HG03575 (cell line): ENCODE measurements at regions not wholly inside any gene's neighbourhood (a gene's known extent, or its start where the extent isn't known, plus 50 kb on each side); places are given as distances from the start of the nearest gene placed in this dataset.

Experiments used
- ATAC-seq: cut with Tn5 transposase; IDR thresholded peaks from one replicate; pipeline ENCODE4 v1.9.1; 2021; ENCODE audit not compliant: unreplicated experiment, insufficient number of reproducible peaks, low FRiP score; ENCODE audit errors: extremely low read depth

DNA sequence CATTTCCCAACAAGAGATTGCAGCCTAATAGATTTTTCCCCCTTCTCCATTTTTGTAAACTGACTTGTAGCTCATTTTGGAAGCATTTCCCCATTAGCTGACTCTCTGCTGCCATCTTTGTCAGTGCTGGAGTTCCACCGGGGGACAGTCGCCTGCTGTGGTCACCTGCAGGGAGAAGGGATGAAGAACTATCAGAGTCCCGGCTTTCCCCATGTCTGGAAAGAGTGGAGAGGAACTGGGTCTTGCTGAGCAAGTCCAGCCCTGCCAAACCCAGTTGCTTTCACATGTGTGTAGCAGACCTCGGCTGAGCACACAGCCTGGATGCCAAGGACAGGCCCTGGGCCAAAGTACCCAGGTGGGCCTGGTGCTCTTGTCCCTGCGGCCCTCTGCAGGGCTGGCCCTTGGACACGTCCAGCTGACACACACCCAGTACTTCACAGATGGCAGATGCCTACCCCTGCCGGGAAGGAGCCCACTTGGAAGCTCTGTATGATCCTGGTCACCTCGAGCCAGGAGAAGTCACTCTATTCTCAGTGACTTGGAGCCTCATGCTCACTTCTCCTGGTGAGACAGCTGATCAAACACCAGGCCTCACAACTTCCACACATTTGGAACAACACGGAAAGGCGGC, 157.3 kb upstream of the NPVF start:
- no peak for ATAC-seq

DNA sequence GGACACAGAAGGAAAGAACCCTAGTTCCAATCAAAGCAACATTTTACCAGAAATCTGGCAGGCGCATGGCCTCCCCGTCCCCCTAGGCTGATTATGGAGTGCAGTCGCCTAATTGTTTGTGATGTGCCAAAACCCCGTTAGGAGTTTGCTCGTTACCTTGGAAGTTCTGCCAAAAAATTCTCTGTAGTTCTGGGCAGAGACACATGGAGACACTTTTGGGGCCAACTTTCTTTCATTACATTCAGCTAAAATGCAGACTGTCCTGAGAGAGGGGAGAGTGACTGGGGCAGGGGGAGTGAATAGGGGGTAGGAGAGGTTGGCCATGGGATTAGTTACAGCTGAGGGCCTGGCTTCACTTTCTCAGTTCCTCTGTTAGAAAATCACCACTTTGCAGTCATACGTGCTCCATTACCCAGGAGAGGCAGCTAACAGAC, 158.0 kb upstream of the NPVF start:
- ATAC-seq: no peak

GRCh38 chr7:25388681-25389080, 160.4 kb upstream of the NPVF start:
- ATAC-seq: no peak

GRCh38 chr7:25389489-25390106, 161.3 kb upstream of the NPVF start:
- ATAC-seq: no peak

- ATAC-seq: no peak
Observed at GRCh38 chr7:25391295-25391861, 163.1 kb upstream of the NPVF start.

GRCh38 chr7:25391961-25392587, 163.8 kb upstream of the NPVF start:
- ATAC-seq: no peak

GRCh38 chr7:25392588-25393338, 164.5 kb upstream of the NPVF start:
- no peak for ATAC-seq

DNA sequence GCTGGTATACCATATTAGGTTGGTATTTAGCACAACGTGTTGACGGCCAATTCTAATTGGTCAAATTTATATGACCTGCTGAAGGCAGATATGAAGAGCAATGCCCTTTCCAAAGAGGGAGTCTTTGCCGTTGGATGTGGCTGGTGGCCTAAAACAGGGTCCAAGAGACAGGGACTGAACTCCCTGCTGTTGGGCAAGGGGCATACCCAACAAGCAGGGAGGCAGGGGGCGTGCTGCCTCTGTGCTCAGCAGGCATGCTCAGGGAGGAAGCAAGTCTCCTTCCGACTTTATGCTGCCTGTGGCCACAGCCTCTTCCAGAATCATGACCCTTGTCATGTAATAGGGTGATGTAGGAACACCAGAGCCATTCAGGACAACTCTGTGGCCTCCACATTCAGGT, 167.7 kb upstream of the NPVF start:
- ATAC-seq: no peak

DNA sequence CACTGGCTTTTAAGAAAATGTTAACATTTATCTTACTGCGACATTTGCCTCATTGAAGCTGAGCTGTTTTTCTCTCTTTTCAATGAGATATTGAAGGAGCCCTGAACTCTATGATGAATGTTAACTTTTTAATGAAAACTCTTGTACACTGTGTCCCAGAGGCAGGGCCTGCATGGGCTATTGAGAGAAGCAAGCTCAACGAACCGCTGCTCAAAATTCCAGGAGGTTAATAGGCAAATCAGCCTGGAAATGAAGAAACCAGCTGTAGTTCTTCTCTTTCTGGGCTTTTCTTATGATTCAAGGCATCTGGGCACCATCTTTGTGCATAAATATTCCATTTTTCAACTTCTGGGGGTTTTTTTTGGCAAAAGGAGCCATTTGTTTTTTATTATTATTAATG, 168.4 kb upstream of the NPVF start:
- no peak for ATAC-seq

GRCh38 chr7:25398418-25398817, 170.1 kb upstream of the NPVF start:
- no peak for ATAC-seq

GRCh38 chr7:25399000-25399750, 170.9 kb upstream of the NPVF start:
- ATAC-seq: no peak

DNA sequence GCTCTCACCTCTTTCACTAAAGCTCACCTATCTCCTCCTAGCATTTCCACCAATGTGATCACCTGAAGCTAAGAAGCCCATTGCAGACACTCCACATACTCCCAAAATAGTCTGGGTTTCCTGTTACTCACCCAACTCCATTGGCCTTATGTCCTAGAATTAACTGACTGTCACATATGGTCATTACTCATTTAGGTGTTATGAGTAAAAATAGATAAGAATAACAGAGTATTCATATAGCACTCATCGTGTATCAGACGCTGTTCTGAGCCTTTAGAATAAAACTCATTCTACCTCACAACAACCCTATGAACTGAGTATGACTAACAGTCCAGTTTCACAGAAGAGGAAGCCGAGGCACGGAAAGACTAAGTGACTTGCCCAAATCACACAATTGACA, 174.2 kb upstream of the NPVF start:
- ATAC-seq: no peak

GRCh38 chr7:25405736-25406135, 177.4 kb upstream of the NPVF start:
- ATAC-seq: no peak

DNA sequence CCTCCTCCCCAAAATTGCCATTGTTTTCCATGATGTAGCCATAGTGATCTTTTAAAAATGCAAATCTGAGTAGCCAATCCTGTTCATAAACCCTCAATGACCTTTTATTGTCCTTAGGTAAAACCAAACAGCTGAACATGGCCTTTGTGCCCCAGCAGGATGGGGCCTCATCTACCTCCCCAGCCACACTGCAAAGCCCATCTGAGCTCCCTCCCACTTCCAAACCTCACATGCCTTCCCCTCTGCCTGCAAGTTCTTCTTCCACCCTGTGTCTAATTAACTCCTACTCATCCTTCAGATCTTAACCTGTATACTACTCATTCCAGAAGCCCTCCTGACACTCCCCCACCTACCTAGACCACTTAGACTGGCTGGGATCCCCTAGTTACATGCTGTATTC, 178.8 kb upstream of the NPVF start:
- ATAC-seq: no peak

DNA sequence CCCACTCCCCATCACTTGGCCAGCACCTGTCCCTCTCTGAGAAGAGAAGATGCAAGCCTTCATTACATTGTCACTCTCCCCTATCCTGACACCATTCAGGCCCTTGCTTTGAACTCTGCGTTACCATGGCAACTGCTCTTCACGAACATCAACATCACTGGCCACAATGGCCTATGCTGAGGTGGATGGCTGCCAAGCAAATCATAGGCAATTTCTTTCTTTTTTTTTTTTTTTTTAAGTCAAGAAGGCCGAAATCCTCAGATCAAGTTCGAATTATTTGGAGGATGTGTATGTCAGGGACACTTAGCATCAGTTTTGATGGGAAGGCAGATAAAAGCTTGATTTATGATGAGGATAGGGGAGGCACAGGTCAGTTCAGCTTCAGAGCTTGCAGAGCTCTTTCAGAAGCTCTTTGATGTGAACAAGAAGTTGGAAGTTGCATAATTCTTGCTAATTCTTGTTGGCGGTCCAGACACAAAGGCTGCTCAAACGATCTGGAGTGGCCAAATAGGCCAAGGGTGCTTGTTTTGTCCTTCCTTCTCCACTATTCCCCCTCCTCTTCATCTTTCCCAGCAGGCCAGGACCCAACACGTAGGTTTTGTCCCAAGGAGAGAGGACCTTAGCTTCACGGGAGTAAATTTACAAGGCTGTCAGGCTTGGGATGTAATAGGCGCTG, 179.9 kb upstream of the NPVF start:
- no peak for ATAC-seq

GRCh38 chr7:25408876-25409275, 180.6 kb upstream of the NPVF start:
- ATAC-seq: no peak

- ATAC-seq: no peak
Observed at GRCh38 chr7:25409897-25410636, 181.8 kb upstream of the NPVF start.

DNA sequence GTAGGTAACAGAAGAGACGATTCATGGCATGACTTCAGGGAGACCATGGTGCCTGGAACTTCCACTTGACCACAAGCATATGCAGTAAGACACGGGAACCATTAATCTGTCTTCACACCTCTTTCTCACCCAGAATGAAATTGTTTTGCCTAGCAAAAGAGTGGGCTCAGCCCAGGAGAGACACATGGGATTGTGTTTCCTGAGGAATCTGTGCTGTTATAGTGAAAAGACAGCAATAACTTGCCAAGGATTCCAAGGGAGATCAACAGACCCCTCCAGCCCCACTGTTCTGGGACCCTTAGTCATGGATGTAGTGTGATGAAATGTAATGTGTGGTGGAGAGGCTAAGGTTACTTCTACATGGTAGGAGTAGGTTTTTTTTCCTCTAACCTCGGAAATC, 192.5 kb upstream of the NPVF start:
- no peak for ATAC-seq
